ENCODE measurements at regions not wholly inside any gene's neighbourhood (a gene's known extent, or its start where the extent isn't known, plus 50 kb on each side); places are given as distances from the start of the nearest gene placed in this dataset.

DNA sequence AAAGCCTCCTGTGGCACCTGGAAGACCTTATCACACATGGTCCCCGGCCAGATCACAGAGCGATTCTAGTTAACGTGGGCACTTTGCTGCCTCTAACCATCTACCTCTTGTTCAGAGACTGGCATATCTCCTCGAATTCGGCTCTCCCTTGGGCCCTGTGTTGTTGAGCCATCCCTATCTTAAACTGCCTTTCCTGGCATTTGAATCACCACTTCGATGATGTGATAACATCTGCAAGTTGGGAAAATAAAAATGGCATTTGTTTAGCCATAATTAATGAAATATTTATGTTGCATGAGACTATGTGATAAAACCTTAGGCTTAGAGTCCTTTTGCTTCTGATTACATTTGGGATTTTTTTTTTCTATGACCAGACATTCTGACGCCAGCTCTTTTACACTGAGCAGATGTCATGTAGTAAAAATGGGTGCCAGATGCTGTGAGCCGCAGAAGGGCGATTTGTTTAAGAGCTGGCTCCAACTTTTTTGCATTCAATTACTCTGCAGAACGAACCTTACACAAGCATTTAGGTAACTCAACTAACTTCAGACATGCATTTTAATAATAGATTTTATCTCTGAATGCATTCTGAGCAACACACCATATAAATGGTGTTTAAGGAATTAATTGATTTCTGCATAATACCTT lies 58.5 kb upstream of the PARVA start:
- Mint-ChIP-seq H3K27ac (no peak overlapping the region; a peak in 1 of 7 replicates), H3K4me3 (no peak overlapping the region), H3K9me3 (peaks cover 25% of the 10 kb centered on the region in 2 experiments), H3K4me1 (peaks cover 24 to 26% of the 10 kb centered on the region in 2 experiments), H3K27me3 (ENCODE audit: low read depth) (no peaks in the 10 kb centered on the region), H3K36me3 (ENCODE audit: insufficient read depth in 1 of 3, low read depth in 3 of 3) (peaks cover 0 to 20% (median 10%) of the 10 kb centered on the region in 3 experiments; a peak in 6 of 7 replicates)
- TF ChIP-seq, protein P1, sequence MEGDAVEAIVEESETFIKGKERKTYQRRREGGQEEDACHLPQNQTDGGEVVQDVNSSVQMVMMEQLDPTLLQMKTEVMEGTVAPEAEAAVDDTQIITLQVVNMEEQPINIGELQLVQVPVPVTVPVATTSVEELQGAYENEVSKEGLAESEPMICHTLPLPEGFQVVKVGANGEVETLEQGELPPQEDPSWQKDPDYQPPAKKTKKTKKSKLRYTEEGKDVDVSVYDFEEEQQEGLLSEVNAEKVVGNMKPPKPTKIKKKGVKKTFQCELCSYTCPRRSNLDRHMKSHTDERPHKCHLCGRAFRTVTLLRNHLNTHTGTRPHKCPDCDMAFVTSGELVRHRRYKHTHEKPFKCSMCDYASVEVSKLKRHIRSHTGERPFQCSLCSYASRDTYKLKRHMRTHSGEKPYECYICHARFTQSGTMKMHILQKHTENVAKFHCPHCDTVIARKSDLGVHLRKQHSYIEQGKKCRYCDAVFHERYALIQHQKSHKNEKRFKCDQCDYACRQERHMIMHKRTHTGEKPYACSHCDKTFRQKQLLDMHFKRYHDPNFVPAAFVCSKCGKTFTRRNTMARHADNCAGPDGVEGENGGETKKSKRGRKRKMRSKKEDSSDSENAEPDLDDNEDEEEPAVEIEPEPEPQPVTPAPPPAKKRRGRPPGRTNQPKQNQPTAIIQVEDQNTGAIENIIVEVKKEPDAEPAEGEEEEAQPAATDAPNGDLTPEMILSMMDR (conservative IDR thresholded peaks at IDR 0.05), result no peak
- no peak overlapping the region for H2BK12ac ChIP-seq (ENCODE audit: insufficient read length, low read depth, low read length)
- no CpG with 5 or more reads among the region's 10 CpGs for WGBS (ENCODE audit: extremely low coverage, insufficient read length, low lambda C conversion rate)
- H3K4me2 ChIP-seq (ENCODE audit: insufficient read depth, insufficient read length, low read length), result no peak overlapping the region
- no peak for DNase-seq
- H3K27me3 ChIP-seq (ENCODE audit: insufficient read depth, low read length), result 0 out of 2 replicates have a peak, but pooled peaks cover 2% of the 10 kb centered on the region
- H3K79me1 ChIP-seq (ENCODE audit: insufficient read depth, low read depth, low read length, poor library complexity, severe bottlenecking), result no peaks in the 10 kb centered on the region
- H3K79me2 ChIP-seq (ENCODE audit: insufficient read depth, low read length), result no peaks in the 10 kb centered on the region
- no peak overlapping the region for H3K56ac ChIP-seq (ENCODE audit: insufficient read length, low read depth, low read length)
- H2AK5ac ChIP-seq (ENCODE audit: insufficient read length, low read length), result no peak overlapping the region
- H2BK20ac ChIP-seq (ENCODE audit: low read depth, low read length, poor library complexity, severe bottlenecking), result no peak overlapping the region
- no peak overlapping the region for H3T11ph ChIP-seq (ENCODE audit: low read length)
- H3K14ac ChIP-seq (ENCODE audit: insufficient read depth, low read length), result no peak overlapping the region
- H3K23ac ChIP-seq (ENCODE audit: insufficient read length, low read depth, low read length), result no peak overlapping the region
- no peak overlapping the region for H3K27ac ChIP-seq (ENCODE audit: insufficient read length, low read depth, low read length)
- no peaks in the 10 kb centered on the region for H3K9me3 ChIP-seq (ENCODE audit: control insufficient read depth, low read depth, low read length)
- H4K5ac ChIP-seq (ENCODE audit: insufficient read length, low read depth, low read length), result no peak overlapping the region
- no peak overlapping the region for H2BK5ac ChIP-seq (ENCODE audit: insufficient read length, low read length)
- no peak overlapping the region for H3K9ac ChIP-seq (ENCODE audit: extremely low read depth, insufficient read length, low read length)
- no peaks in the 10 kb centered on the region for H4K20me1 ChIP-seq (ENCODE audit: control insufficient read depth, insufficient read depth, insufficient read length)
- H4K91ac ChIP-seq (ENCODE audit: insufficient read length, low read depth, low read length), result no peak overlapping the region
- H3K23me2 ChIP-seq (ENCODE audit: insufficient read length, low read depth, low read length, poor library complexity, severe bottlenecking), result no peaks in the 10 kb centered on the region
- H2AFZ ChIP-seq (ENCODE audit: low read length), result no peak overlapping the region
- H3K18ac ChIP-seq (ENCODE audit: insufficient read length, low read depth, low read length), result no peak overlapping the region
- no peak overlapping the region for H2BK15ac ChIP-seq (ENCODE audit: low read depth, low read length)
- H3K4me1 ChIP-seq (ENCODE audit: insufficient read depth, low read length), result peaks cover 5% of the 10 kb centered on the region; the same call in 1 of the 2 replicates
- H3K4ac ChIP-seq (ENCODE audit: low read depth, low read length), result no peak overlapping the region
- H2BK120ac ChIP-seq (ENCODE audit: low read depth, low read length, poor library complexity, severe bottlenecking), result no peak overlapping the region
- no peak overlapping the region for H4K8ac ChIP-seq (replicated peaks; ENCODE audit: insufficient read length, low read depth, low read length)
